ENCODE measurements at regions not wholly inside any gene's neighbourhood (a gene's known extent, or its start where the extent isn't known, plus 50 kb on each side); places are given as distances from the start of the nearest gene placed in this dataset.
"Not testable (repeated sequence)": the region's sequence is repeated elsewhere in the genome, so short reads cannot be mapped to it uniquely, and the experiment has no call there.

DNA sequence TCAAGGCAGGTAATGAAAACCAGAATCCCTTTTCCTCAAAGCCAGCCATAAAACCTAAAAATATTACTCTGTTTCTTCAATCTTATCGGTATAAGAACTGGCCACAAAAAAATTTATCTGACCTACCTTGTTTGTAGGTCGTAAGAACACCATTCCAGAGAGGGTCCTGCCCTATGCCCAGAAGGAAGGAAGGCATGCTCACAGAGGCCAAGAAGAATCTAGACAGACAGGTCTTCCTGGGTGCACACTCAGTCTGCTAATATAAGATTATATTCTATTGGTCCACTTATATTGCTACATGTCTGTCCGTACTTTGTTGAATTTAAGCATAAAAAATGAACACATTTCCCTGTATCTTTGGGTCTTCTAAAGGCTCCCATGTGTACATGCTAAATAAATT is 2136.1 kb upstream of the PCDH20 start:
- DNase-seq, result no peak

DNA sequence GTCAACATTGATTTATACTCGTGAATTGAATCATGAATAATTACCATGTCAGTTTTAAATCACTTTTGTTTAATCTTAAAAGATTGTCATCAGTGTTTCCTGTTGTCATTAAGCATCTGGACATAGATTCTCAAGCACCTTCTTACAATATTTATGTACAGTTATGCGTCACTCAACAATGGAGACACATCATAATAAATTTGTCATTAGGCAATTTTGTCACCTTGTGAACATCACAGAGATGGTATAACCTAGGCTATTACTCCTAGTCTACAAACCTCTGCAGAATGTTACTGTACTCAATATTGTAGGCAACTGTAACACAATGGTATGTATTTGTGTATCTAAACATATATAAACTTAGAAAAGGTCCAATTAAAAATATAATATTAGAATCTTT is 2130.9 kb upstream of the PCDH20 start:
- no peak for DNase-seq

DNA sequence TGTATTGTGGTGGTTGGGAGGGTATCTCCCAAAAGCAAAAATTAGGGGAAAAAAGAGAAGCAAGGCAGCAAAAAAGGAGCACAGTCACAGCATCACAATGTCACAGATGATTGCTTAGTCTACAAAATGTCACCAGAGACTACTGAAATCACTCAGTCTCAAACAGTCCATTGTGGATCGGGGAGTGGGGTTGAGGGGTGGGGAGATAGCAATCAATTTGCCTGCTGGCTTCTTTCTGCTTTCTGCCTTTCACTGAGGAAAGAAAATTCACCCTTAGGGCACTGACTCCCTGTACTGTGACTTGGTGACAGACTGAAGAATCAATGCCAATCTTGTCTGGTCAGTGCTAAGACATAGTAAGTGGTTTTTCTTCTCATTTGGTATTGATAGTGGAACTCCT is 2127.1 kb upstream of the PCDH20 start:
- DNase-seq, result no peak

DNA sequence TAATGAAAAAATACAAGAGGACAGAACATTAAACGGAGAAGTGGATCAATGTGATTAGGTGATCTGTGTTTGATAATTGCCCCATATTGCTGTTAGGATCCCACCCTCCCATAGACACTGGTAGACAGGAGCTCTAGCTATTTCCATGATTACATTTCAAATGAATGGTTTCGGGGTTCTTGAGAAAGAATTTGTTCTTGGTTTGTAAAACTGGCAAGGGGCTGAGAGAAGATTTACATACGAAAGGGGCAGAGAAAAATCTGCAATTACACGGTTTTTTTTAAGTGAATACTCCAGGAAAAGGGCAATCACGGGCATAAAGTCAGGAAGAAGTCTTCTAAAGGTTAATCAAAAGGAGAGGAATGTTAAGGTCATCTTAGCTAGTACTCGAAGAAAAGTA is 2125.7 kb upstream of the PCDH20 start:
- DNase-seq, result no peak

DNA sequence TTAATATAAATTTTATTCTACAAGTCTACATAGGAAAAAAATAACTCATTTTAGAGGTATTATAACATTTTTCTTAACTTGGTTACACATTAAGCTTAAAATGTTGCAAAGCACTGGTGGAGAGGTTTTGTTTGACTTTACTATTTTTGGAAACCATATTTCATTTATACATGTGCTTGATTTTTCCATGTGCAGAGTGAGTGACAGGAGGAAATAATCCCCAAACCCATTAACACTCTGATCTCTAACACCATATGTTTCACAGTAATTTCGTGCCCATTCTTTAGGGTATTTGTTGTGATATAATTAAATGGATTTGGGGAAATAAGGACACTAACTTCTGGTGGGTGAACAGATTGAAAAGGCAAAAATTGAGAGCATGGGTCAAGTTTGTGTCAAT is 2124.4 kb upstream of the PCDH20 start:
- no peak for DNase-seq

DNA sequence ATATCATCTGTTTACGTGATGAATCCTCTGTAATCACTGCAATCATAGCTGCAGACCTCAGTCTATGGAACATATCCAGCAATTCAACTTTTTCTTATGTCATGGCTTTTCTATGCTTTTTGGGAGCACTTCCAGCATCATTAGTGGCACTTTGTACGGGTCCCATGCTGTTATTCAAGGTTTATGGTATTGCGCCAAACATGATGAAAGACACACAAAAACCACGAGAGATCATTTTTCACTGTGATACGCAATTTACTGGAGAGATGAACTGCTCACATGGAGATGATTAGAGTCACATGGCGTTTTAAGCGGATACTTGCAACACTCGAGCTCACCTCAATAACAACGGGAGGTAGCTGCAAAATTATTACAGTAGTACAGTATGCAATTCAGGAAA is 2101.7 kb upstream of the PCDH20 start:
- no peak for DNase-seq

DNA sequence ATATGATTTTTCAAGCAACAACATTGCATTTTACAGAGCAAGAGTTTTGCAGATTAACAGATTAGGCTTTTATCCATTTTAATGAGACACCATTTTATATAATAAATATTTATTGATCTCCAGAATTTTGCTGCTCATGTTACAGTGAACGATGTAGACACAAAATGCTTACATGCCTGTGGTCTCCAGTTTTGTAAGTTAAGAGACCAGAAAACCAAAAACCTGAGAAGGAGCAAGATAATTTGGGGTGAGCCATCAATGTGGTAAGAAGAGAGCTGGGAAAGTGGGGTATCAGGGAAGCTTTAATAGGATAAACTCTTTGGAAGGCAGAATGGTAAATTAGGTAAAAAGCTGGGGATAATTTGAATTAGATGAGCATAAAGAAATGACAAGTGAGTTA is 2100.5 kb upstream of the PCDH20 start:
- DNase-seq, result no peak

DNA sequence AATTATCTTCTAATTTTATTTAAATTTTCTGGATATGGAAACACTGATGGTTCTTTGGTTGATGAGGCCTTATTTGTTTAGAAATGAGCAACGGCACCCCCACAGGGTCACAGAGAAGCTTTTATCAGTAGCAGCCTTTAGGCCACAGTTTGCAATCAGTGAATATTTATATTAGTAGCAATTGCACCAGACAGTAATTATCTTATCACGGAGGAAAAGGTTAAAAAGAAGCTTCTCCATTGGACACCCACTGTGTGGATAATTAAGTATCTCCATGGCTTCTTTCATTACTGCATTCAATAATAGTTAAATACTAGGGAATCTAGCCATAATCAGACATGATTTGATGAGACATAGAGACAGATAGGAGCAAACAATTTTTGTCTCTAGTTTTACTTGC is 2099.2 kb upstream of the PCDH20 start:
- DNase-seq, result no peak

DNA sequence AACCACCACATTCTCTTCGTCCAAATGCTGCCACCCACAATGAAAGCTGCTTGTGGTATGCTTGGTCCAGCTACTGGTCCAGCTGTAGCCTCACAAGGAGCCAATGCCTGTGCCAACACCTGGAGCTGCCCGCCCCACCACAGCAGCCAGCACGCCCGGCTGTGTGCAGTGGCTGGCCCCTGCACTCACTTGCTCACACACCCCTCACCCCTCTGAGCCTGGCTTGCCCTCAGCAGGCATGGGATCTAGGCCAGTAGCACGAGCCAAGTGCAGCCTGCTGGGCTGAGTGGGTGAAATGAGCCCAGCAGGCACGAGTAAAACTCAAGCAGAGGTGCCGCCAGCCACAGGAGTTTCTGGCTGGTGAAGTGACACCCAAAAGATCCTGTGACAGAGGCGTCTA is 2096.4 kb upstream of the PCDH20 start:
- no peak for DNase-seq

DNA sequence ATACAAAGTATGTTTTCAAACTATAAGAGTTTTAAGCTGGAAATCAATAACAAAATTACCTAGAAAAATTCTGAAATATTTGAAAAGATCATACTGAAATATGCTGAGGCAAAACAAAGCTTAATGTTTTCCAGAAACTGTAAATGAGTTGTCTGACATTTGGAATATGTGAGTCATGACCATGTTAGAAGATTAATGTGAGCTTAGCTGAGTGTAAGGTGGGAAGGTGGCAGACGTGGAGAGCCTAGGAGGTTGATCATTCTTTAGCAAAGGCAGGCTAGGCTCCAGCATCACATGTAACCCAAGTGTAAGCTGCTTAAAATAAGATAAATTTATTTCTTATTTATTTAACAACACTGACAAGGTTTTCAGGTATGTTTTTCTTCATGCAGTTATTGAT is 2086.1 kb upstream of the PCDH20 start:
- no peak for DNase-seq

DNA sequence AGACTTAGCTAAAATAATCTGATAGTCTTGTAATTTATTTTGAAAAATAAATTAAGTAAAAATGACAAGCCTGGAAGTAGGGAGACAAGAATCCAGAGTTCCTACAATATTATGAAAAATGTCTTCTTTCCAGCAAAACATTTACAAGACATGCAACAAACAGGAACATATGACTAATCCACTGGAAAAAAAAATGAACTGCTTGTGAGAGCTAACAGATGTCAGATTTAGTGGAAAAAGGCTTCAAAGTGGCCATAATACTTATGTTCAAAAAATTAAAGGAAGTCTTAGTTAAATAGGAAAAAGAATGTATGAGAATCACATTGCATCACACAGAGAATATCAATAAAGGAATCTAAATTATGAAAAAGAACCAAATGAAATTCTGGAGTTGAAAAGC is 2082.0 kb upstream of the PCDH20 start:
- DNase-seq, result no peak

DNA sequence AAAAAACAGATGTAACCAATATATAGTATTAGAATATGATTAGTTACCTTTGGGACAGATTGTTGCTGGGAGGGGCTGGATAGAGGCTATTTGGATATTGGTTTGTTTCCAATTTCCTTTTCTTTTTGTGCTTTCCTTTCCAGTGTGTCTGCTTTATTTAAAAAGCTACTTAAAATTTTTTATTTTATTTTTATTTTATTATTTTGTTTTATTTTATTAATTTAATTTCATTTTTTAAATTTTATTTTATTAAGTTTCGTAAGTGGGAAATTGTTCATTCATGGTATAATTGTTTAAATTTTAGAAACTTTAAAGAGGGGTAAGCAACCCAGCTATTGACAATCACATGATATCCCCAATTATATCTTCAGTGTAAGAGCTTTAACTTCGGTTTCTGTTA is 2077.0 kb upstream of the PCDH20 start:
- no peak for DNase-seq

DNA sequence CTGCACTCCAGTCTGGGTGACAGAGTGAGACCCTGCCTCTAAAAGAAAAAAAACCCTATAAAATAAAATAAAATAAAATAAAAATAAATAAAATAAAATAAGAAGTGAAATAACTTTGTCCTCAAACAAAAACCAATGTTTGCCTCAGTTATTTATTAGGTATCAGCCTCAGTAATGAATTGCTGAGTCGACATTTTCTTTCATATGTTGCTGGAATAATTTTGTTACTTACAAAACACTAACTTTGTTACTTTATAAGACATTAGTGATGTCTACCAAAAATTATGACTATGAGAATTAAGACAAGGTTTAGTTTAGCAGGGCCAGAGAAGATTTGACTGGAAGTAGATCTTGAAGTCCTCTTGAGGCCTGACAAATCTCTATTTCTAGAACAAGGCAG is 2074.5 kb upstream of the PCDH20 start:
- DNase-seq, result no peak

DNA sequence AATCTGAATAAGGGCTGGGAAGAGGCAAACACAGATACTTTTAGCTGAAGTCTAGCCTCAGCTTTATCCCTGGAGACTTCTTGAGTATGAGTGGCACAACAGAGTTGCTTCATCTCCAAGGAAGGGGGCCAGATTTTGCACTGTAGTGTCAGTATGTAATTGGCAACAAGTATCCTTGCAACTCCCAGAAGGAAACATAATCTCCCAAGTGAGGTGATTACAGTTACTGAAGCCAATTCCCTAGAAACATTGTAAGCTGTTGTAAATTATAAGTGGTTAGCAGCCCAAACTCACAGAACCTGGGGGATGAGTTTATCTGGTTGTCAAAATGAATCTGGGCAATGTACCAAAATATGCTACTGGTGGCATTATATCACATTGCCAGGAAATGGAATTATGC is 2065.7 kb upstream of the PCDH20 start:
- DNase-seq, result no peak

DNA sequence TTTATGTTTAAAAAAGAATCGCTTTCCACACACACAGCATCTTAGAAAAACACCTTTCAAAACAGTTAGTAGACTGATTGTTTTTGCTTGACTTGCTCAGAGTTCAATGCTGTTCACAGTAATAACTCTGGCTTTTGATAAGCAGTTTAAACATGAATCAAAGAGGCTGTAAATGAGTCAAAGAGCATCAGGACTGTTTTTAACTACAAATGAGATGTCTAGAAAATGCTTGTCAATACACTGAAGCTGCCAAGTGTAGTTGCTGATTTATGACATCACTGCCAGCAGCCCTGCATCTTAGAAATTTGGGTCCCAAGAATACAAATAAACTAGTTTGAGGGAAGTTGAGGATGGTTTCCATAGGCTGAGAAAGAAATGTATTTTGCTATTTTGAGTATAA is 2057.1 kb upstream of the PCDH20 start:
- DNase-seq, result no peak

DNA sequence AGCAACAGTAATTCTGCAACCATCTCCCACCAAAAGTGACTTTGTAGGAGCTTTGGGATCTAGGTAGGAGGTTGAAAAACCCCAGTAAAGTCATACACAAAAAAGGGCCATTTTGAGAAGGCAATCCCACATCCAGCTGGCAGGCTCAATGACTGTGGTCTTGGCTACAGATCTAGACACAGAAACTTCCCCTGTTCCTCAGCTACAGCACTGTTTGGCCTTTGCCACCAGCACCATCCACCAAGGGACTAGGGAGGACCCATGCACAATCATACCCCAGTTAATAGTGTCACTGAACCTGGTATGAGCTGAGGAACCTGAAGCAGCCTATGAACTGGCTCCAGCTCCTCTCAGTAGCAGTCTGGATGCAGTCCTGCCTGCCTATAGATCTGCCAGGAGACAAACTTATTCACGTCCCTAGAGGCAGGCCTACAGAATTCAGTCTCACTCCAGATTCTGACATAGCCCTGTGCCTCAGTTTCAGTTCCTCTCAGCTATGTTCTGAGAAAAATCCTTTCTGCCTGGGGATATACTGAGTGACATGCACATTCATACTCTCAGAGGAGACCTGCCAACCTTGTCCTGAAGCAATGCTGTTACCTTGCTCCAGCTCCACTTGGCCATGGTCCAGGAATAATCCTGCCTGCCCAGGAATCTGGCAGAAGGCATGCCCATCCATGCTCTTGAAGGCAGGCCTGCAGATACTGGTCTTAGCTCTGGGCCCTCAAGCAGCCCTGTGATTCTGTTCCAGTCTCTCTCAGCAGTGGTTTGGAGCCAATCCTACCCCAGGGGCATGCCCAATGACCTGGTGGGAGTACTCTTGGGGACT is 2048.3 kb upstream of the PCDH20 start:
- no peak for DNase-seq

DNA sequence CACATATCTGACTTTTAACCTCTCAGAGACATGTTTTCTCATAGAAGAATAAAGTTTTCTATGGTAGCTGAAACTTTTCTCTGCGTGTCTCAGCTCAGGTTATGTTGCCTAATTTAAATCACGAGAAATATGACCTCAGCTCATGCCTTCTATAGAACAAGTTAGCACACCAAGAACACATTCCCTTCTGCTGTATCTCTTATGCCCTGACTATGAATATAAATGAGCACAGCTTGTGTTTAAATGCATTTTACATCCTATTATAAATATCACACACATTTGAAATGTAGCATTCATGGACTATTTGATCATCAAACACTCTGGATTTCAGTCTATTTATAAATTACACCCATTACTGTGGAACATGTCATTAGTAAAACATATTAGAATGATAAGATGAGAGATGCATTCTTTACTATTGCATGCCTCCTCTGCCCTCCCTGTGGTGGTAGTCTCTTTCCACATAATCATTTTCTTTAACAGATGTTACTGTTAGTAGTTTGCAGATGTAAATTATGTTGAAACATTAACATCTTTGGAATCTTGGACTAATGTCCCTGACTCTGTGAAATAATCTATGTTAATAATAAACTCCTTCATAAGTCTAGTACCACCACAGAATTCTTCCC is 2044.9 kb upstream of the PCDH20 start:
- DNase-seq, result no peak

DNA sequence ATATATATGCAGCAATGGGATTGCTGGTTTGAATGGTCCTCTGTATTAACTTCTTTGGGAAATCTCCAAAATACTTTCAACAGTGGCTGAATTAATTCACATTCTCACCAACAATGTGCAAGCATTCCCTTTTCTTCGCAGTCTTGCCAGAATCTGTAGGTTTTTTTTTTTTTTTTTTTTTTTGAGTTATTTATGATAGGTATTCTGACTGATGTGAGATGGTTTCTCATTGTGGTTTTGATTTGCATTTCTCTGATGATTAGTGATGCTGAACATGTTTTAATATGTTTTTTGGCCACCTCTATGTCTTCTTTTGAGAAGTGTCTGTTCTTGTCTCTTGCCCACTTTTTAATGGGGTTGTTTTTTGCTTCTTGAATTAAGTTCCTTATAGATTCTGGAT is 2041.5 kb upstream of the PCDH20 start:
- DNase-seq, result no peak

DNA sequence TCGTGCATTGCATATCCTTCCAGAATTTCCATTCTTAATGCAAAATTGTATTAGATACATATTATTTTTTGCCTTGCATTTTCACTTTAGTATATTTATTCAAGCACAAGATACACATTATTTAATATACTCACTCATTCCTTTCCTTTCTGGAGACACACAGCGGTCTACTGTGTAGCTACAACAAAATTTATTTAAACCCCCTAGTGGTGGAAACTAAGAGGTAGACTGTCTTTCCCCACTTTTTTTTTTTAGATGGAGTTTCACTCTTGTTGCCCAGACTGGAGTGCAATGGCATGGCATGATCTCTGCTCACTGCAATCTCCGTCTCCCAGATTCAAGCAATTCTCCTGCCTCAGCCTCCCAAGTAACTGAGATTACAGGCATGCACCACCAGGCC is 2040.3 kb upstream of the PCDH20 start:
- no peak for DNase-seq

DNA sequence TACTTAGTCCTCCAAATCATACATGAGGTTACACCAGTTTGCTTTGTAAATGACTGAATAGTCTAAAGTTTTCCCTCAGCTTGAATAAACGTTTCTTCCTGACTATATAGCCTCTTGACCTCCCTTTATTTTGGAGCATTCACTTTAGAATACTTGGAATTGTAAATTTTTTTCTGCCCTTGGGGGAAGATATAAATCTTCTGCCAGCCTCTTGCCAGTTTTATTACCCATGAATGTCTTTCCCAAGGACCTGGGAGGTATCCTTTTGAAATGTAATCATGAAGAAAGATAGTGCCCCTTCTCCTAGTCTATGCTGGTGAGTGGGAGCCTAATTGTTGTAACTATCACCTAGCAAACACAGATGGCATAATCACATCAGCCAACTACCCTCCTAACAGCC is 2033.9 kb upstream of the PCDH20 start:
- DNase-seq, result no peak

DNA sequence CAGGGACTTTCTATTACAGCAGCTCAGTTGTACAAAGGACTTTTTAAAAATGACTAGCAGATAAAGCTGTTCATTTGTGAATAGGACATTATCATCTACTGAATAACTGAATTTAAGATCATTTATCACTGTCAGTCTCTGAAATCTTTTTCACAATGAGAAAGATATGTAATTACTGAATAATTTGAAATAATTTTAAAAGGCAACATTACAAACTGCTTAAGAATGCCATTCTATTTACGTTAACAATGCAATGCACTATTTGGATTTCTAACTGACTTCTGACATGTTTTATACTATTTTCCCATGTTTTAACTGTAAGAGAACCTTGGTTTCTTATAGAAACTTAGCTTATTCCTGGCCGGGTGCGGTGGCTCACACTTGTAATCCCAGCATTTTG is 2033.0 kb upstream of the PCDH20 start:
- no peak for DNase-seq

DNA sequence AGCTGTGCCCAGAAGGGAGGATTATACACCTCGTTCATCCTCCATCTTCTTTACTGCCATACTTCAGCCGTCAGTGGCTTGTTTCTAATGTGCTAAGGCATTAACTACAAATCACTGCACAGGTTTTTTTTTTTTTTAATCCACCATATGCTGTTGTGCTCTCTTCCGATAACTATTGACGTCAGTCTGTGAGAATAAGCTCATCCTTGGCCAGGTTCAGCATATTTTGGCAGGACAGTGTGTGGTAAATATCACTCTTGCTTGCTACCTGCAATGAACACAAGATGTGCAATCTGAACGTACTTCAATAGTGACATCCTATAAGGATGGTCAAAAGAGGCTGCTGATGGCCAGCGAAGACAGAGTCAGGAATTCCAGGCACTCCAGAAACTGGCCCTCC is 2030.7 kb upstream of the PCDH20 start:
- DNase-seq, result no peak

DNA sequence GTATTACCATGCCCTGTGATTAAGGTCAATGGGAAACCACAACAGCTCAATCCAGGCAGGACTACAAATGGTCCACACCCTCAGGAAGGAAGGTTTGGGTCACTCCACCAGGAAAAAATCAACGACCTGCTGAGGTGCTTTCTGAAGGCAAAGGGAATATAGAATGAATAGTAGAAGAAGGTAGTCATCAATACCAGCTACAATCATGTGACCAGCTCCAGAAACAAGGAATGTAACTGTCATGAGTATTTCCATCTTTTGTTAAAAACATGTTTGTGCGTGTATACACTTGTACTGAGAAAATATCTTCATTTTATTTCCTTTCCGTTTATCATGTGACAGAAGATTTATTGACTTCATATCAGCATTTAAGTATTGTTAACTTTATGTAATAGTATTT is 2028.6 kb upstream of the PCDH20 start:
- not testable (repeated sequence) for DNase-seq

DNA sequence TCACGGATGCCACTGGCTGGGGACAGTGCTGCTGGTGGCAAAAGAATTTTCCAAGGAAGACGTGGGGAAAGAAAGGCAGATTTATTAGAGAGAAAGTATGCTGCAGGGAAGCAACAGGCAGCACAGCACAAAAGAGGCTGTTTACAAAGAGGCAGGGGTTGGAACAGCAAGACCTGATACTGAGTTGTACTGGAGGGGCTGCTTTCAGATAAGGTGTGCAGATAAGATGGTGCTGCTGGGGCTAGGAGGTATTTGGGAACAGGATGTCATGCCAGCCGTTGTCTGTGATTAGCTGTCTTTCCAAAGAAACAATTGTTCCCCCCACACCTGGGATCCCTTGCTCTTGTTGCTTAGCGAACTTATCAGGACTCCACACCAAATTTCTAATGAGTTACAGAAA is 2023.3 kb upstream of the PCDH20 start:
- no peak for DNase-seq

DNA sequence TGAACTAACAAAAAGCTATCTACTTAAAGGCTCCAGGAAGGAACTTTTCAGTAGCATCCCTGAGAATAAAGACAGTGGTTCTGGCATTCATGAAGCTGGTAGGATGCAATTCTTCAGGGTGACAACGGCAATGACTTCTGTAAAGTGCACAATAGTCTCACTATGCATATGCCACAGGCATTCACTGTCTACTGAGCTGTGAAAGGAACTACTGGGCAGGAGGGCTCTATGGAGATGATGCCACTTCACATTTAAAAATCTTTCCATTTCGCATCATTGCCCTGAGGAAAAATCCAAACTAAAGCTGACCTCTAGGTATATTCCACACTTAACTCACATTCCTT is 2020.6 kb upstream of the PCDH20 start:
- no peak for DNase-seq
